Panc1 (cell line): ENCODE measurements at regions not wholly inside any gene's neighbourhood (a gene's known extent, or its start where the extent isn't known, plus 50 kb on each side); places are given as distances from the start of the nearest gene placed in this dataset.

Source experiments
- ATAC-seq: fragments of 200-7000 bp; cut with Tn5 transposase; 2 replicates; pipeline ENCODE4 v1.9.1; 2020; ENCODE audit warnings: mild to moderate bottlenecking, moderate library complexity
- BruUV-seq: library from RNA; stranded (reverse); fragments of 400-500 nt; replicated peaks from 2 replicates; lab custom pipeline; 2021; lab: Mats Ljungman, UMichigan
- CTCF ChIA-PET: fragments of 300-600 bp; sonication (Branson Sonifier 250); formaldehyde crosslinking; loops from one replicate; lab custom pipeline; 2022; ENCODE audit warnings: antibody characterized with exemption; lab: Charles Lee
- POLR2A ChIA-PET: fragments of 300-600 bp; sonication (Branson Sonifier 250); formaldehyde crosslinking; loops from one replicate; lab custom pipeline; 2022; ENCODE audit warnings: antibody characterized with exemption; lab: Charles Lee
- DNase-seq: peaks from one replicate; pipeline ENCODE4 v3.0.0-alpha.2; 2010; ENCODE audit warnings: low read depth, low spot score
- H3K27ac ChIP-seq: 2 replicates; pipeline ENCODE4 v1.5.1; 2011; ENCODE audit warnings: mild to moderate bottlenecking, low read length, inconsistent platforms
- H3K27me3 ChIP-seq: fragments of 200-500 bp; sonication (Bioruptor generic); 2 replicates; pipeline ENCODE4 v1.6.0; 2014; ENCODE audit warnings: low read length, inconsistent platforms; ENCODE audit not compliant: control insufficient read depth, insufficient read depth
- H3K36me3 ChIP-seq: fragments of 200-500 bp; sonication (Bioruptor generic); 2 replicates; pipeline ENCODE4 v1.5.1; 2014; ENCODE audit warnings: inconsistent platforms, mild to moderate bottlenecking, low read length, moderate library complexity; ENCODE audit not compliant: control insufficient read depth, insufficient read depth
- H3K4me1 ChIP-seq: 2 replicates; pipeline ENCODE4 v1.5.1; 2011; ENCODE audit warnings: inconsistent platforms, mild to moderate bottlenecking, low read length, moderate library complexity; ENCODE audit not compliant: control insufficient read depth, insufficient read depth
- H3K4me3 ChIP-seq, 2 experiments: 2 replicates each; pipeline ENCODE4 v1.5.1; 2011 to 2012; ENCODE audit warnings: low read depth in 2 of 2, low read length in 2 of 2, mild to moderate bottlenecking in 2 of 2, inconsistent platforms in 1 of 2, moderate library complexity in 1 of 2
- H3K9me3 ChIP-seq: fragments of 200-500 bp; sonication (Bioruptor generic); 2 replicates; pipeline ENCODE4 v1.5.1; 2014; ENCODE audit warnings: low read depth, mild to moderate bottlenecking, inconsistent platforms, low read length, moderate library complexity; ENCODE audit not compliant: control insufficient read depth, insufficient read depth
- CTCF ChIP-seq: fragments of 450-650 bp; IDR thresholded peaks from 2 replicates; pipeline ENCODE4 v1.5.1; 2017; ENCODE audit warnings: mild to moderate bottlenecking
- POLR2AphosphoS5 ChIP-seq: IDR thresholded peaks from 2 replicates; pipeline ENCODE4 v1.6.1; 2012; ENCODE audit warnings: mild to moderate bottlenecking, low read depth, low read length, moderate library complexity
- REST ChIP-seq, 2 experiments: IDR thresholded peaks; 2 replicates each; pipeline ENCODE4 v1.6.1; 2011 to 2012; ENCODE audit warnings: low read depth in 2 of 2, control low read depth in 1 of 2, low read length in 1 of 2, mild to moderate bottlenecking in 1 of 2, moderate library complexity in 1 of 2; ENCODE audit not compliant: insufficient read depth in 1 of 2
- SIN3A ChIP-seq: IDR thresholded peaks from 2 replicates; pipeline ENCODE4 v1.6.1; 2012; ENCODE audit warnings: low read depth, mild to moderate bottlenecking, low read length, moderate library complexity, borderline replicate concordance; ENCODE audit not compliant: insufficient read depth
- TCF7L2 ChIP-seq: IDR thresholded peaks from 2 replicates; pipeline ENCODE4 v1.6.1; 2011; ENCODE audit warnings: mild to moderate bottlenecking, low read depth, low read length, inconsistent platforms
- in situ Hi-C: cut with HindIII; loops from 2 replicates; pipeline ENCODE4 v1.10.0; 2016; ENCODE audit warnings: low sequenced_read_pairs, low pct_unique_long_range_greater_than_20kb
- intact Hi-C: fragments of 100-400 bp; cut with micrococcal nuclease; formaldehyde crosslinking; loops from one replicate; pipeline ENCODE4 v1.10.0; 2022; ENCODE audit not compliant: unreplicated experiment

- no peak for ATAC-seq
- POLR2A ChIA-PET, result no interaction called here
- BruUV-seq, result no TSS peak
Observed at GRCh38 chr10:44788147-44789129, 122.7 kb upstream of the TMEM72 start.

More at GRCh38 chr10:44788147-44789129, 122.7 kb upstream of the TMEM72 start:
- H3K4me3 ChIP-seq, result no peak overlapping the region
- H3K36me3 ChIP-seq, result no peaks in the 10 kb centered on the region
- no peak for DNase-seq
- H3K27me3 ChIP-seq, result no peaks in the 10 kb centered on the region; the same call in 1 of the 2 replicates
- no peak overlapping the region for H3K27ac ChIP-seq
- intact Hi-C loops, result no loop called here
- CTCF ChIA-PET, result no interaction called here
- no peaks in the 10 kb centered on the region for H3K4me1 ChIP-seq
- TF ChIP-seq POLR2AphosphoS5 (no peak), REST (IDR thresholded peaks at IDR 0.05; ENCODE audit: insufficient read depth in 1 of 2, low read depth in 2 of 2, low read length in 1 of 2) (no peak), TCF7L2 (no peak), SIN3A (no peak), CTCF (no peak)
- in situ Hi-C loops, result no loop called here
- no peaks in the 10 kb centered on the region for H3K9me3 ChIP-seq
